Kidney capillary endothelial cell (primary cell): ENCODE measurements at regions not wholly inside any gene's neighbourhood (a gene's known extent, or its start where the extent isn't known, plus 50 kb on each side); places are given as distances from the start of the nearest gene placed in this dataset.
A peak's percentile ranks its signal among the peaks of the same experiment; 100 is the strongest.

Experiments
- DNase-seq: peaks from one replicate; pipeline ENCODE4 v3.0.0-alpha.2; 2018; ENCODE audit warnings: low spot score

DNA sequence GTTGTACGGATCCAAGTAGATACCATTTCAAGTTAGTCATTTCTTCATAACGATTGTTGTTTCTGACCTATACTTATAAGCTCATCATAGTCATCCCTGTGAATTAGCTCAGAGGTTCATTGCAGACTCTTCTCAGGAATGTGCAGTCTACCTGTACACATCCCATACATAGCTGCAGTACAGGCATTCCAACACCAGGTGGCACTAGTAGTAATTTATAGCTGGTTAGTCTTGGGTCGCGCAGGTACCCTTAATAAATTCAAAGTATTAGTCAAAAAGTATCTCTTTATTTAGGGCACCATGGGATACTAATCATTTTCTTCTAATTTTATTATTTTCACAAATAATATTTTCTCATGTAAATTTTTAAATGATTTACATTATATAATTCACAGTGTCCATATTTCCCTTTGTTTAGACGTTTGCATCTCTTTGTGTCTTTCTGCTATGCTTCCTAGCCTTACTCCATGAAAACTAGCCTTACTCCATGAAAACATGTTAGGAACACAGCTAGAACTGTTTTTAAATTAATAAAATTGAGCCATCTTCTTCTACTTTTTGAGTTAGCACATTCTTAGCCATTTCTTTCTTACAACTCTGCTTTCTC, 128.6 kb upstream of the FAM83B start:
- peak; percentile 47 for DNase-seq

DNA sequence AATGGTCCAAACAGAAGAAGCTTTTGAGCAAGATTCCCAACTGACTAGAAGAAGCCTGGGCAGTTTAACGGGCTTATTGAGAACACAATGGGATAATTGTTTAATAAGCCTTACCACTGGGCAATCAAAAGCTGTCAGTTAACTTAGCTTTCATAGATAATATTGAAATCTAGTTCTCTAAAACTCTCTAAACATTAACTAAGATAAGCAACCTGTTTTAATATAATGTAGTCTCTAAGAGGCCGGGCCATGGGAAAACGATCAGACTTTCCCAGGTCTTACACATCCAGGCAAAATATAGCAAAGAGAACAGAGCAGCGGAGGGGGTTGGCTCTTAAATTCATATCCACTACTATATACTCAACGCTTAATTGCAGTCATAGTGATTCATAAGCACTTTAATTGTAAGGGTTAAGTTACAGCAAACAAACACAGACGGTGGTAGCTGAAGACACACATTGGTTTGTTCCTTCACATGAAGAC, 128.0 kb upstream of the FAM83B start:
- no peak for DNase-seq

DNA sequence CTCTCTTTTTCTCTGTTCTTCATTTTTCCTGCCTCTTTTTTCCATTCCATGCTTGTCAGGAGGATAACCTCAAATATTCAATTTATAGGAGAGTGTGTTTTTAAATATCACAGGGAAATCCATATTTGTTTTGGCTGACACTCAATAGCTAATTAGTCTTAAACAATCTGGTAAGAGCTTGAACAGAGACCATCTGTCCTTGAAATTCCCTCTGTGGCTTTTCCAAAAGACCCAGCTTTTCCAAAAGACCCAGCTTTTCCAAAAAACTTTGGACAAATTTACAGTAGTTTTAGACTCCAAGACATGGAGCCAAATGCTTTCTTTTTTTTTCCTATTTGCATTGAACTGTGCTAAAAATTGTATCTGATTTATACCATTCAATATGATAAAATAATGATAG, 127.4 kb upstream of the FAM83B start:
- DNase-seq = no peak

DNA sequence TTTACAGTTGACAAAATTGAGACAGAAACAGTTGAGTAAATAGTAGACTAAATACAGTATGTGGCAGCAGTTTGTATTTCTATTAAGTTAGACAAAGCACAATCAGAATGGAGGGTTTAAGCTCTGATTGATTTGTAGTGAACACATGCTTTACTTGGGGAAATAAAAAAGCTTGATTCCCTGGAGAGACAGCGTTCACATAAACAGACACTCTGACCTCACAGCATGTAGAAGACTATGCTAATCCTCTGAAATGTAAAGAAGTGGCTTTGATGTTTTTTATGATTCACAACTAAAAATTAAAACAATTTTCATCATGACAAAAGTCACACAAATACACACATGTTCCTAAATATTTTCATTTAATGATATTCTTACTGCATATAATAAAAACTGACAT, 126.9 kb upstream of the FAM83B start:
- no peak for DNase-seq

DNA sequence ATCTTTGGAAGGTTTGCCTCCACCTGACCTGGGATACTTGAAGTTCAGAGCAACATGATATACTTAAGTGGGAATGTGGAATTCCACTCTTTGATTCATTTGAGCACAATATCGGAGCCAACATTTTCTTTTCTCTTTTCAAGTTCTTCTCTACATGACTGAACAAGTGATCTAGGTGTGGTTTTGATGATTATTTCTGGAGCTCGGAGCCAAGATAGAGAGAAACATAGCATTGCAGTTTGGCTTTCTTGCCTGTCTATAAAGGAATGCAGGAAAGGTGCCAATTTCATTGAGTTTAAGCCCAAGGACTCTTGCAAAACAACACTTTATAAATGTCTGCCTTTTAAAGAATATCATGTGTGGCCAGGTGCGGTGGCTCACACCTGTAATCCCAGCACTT, 124.2 kb upstream of the FAM83B start:
- no peak for DNase-seq

DNA sequence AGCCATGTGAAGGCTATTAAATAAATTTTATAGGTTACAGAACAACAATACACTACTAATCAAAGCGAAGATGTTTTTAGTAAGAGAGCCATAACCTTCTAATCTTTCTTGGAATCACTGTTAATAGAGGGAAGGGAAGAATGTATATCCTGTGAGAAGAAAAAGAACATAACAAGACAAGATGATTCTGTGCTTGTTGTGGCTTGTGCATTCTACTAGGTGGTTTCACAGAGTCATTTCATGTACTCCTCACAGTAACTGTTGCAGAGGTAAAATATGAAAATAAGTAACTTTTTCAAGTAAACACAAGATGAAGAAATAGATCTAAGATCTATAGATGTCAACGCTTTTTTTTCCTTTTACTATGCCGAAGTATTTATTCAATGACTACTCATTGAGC, 116.9 kb upstream of the FAM83B start:
- DNase-seq = no peak

DNA sequence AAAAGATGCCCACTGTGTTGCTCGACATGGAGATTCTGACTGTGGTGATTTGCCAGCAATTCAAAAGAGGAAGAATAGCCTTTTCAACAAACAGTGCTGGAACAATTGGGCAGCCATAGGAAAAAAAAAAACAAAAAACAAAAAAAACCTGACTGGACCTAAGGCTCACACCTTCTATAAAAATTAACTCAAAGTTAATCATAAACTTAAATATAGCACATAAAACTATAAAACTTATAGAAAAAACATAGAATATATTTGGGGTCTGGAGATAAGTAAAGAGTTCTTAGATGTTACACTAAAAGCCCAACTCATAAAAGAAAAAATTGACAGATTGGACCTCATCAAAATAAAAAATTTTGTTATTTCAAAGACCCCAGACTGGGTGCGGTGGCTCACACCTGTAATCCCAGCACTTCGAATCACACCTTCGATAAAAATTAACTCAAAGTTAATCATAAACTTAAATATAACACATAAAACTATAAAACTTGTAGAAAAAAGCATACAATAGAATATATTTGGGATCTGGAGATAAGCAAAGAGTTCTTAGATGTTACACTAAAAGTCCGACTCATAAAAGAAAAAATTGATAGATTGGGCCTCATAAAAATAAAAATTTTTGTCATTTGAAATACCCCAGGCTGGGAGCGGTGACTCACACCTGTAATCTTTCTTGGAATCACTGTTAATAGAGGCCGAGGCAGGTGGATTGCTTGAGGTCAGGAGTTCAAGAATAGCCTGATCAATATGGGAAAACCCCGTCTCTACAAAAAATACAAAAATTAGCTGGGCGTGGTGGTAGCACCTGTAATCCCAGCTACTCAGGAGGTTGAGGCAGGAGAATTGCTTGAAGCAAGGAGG, 115.6 kb upstream of the FAM83B start:
- no peak for DNase-seq

DNA sequence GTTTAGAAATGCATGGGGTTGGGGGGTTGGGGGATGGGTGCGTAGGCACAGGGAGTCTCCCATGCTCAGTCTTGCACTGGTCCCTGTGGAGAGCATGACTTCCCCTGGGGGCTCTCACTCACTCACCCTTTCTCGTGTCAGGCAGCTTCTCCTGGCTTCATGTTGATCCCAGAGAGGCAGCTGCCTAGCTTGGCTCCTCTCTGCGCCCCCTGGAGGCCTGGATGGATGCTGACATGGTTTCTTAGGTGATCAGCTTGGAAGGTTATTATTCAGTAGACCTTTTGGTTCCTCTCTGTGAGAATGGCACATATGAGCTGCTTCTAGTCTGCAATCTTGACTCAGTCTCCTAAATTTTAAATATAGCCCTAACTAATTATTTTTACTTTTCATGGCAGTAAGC, 109.3 kb upstream of the FAM83B start:
- no peak for DNase-seq

DNA sequence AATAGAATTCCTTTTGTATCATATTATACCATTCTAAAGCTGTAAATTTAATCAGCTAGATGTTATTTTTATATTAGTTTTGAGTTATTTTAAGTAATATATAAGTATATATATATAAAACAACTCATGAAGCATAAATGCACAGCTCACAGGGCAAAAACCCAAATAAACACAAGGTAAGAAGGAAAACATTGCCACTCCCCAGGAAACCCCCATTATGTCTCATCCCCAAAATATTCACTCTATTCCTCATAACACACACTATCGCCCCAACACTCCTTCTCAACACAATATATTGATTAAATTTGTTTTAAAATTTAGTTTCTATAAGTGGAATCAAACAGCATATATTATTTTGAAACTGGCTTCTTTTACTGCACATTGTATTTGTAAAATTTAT, 98.6 kb upstream of the FAM83B start:
- DNase-seq = no peak

DNA sequence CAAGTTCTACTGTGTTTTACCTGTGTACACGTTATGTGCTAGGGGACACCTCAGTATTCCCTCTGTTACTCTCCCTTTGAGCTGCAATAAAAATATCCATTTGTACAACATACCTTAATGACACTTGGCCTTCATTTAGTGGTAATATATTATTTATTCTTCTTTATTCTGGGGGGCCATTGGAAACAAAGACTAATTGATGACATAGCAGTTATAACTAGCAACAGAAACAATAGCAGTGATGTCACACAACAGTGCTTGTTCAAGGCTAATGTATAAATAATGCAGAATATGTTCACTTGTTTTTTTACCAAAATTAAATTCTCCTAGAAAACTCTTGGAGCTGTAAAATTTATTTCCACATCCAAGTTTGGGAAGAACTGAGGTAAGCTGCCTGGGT, 92.2 kb upstream of the FAM83B start:
- DNase-seq = no peak

DNA sequence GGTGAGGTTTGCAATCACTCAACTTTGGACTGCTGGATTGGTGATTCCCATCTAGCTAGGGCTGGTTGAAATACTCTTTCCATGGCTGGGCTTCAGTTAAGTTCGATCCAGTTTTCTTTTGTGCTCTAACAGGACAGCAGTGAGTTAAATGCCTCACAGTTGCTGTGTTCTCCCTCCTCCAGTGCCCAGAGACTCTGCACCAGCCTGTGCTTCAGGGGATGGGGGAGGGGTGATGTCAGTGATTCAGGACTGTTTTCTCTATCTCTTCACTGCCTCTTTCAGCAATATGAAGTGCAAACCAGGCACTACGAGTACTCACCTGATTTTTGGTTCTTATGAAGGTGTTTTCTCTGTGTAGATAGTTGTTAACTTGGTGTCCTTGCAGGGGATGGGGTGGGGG, 88.2 kb upstream of the FAM83B start:
- no peak for DNase-seq

DNA sequence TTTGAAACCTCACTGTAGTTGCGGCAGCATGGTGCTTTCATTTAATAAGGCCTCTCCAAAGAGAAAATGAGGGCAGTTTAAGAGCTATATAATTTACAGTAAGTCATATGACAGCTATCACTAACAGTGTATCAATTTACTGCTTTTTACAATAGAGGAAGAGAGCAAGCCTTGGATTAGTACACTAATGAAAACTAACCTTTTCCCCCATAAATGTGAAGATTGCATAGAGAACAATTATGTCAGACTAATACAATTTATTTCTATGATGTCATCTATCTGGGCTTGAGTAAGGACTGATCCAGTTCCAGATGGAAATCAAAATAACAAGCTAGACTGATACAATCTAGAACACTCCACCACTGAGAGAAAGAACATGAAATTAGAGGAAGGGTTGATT, 78.1 kb upstream of the FAM83B start:
- no peak for DNase-seq

DNA sequence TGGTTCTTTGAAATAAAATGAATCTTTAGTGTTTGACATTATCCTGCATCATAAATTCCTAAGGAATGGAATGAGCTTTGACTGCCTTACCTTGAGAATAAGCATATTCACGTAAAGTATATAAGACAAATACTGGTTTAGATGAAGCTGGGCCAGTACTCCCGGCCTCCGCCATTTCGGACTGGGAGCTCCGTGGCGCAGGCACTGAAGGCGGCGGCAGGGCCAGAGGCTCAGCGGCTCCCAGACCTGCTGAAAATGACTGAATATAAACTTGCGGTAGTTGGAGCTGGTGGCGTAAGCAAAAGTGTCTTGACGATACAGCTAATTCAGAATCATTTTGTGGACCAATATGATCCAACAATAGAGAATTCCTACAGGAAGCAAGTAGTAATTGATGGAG, 76.2 kb upstream of the FAM83B start:
- no peak for DNase-seq

DNA sequence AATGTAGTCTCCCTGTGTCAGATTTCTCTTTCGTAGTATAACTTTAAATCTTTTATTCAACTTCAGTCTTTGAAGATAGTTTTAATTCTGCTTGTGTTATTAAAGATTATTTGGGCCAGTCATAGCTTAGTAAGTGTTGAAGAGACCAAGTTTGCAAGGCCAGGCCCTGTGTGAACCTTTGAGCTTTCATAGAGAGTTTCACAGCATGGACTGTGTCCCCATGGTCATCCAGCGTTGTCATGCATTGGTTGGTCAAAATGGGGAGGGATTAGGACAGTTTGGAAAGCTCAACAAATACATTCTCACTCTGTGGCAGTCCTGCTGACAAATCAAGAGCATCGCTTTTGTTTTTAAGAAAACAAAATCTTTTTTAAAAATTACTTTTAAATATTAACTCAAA, 74.6 kb upstream of the FAM83B start:
- no peak for DNase-seq

DNA sequence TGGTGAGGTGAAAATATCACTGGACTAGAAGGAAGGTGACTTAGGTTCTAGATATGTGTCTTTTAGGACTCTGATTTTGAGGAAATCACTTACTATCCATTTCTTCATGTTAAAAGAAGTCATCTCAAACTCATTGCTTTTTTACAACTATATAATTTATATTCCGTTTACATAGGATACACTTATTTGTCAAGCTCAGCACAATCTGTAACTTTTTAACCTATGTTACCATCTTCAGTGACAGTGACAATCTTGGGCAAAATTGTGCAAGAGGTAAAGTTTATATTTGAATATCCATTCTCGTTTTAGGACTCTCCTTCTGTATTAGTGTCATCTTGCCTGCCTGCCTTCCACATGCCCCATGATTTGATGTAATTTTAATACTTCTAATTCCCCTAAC, 74.0 kb upstream of the FAM83B start:
- DNase-seq = no peak

DNA sequence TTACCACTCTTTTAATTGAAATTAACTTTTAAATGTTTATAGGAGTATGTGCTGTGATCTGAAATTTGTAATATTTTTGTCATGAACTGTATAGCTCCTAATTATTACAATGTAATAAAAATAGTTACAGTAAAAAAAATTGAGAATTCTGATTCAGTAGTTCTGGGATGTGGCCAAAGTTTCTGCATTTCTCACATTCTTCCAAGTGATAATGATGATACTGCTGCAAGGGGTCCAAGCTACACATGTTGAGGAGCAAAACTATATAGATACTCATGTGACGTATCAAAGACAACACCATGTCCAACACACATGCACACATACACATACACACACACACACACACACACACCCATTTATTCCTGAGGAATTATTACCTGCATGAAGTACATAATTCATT, 71.0 kb upstream of the FAM83B start:
- DNase-seq = no peak

DNA sequence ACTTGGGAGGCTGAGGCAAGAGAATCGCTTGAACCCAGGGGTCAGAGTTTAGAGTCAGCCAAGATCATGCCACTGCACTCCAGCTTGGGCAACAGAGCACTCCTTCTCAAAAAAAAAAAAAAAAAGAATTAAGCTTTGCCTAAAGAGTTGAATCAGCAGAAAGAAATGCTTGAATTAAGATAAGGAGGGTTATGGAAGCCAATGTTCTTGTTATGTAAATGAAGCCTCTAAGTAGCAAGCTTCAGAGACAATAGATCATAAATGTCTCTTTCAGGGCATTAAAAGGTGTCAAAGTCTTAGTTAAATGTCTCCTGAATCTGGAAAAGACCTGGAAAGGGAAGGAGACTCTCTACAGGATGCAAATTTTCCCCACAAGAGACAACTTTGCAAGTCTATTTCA, 69.7 kb upstream of the FAM83B start:
- no peak for DNase-seq

DNA sequence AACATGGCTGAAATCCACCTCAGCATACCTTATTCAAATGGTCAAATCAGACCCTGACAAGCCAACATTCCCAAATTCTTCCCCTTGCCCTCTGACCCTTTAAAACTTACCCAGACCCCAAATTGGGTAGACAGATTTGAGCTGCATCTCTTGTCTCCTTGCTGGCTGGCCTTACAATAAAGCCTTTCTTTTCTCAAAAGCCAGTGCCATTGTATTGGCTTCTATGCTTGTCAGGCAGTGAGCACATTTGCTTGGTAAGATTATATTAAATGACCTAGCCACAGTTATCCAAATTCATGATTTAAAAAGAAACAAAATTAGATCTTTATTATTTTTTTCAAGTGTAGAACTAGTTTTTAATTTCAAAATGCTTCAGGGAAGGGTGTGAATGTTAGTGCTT, 67.8 kb upstream of the FAM83B start:
- DNase-seq = no peak

DNA sequence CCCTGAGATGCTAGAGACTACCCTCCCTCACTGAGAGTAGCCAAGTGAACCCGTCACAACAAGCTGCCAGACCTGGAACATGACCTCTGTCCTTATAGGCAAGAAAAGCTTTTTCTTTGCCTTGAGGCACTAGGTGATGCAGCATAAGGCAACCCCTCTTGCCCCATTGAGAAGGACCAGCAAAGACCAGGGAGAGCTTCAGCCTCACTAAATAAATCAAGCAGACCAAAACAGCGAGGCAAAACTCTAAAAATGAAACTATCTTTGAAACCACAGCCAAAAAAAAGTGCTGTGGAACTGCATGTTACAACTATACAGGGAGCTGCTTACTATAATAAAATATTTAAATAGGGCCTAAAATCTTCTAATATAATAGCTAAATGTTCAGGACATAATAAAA, 62.6 kb upstream of the FAM83B start:
- no peak for DNase-seq

DNA sequence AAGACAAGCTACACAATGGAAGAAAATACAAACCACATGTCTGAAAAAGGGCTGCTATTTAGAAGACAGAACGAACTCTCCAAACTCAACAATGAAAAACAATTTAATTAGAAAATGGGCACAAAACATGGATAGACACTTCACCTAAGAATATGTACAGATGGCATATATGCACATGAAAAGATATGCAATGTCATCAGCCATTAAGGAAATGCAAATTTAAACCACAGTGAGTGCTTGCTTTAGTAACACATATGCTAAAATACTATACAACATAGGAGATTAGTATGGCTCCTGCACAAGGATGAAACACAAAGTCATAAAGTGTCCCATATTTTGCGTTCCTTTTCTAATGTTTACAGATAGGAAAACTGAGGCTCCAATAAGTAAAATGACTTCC, 60.4 kb upstream of the FAM83B start:
- DNase-seq = no peak

DNA sequence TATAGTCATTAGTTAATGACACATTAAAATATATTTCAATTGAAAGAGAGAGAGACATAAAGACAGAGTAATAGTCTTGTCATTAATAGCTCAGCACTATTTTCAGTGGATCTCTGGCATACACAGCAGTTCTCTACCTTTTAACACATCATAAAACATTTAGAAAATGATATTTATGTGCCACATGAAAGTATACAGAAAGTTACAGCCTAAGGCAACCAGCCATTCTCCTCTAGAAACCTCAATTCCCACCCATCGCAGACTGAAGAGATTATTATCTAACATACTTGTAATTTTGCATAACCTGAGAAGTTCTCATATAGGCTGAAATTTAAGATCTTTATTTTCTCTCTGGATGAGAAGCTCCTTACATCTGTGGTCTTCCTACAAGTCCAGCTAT, 58.7 kb upstream of the FAM83B start:
- DNase-seq = no peak
